H1 (cell line): ENCODE measurements at regions not wholly inside any gene's neighbourhood (a gene's known extent, or its start where the extent isn't known, plus 50 kb on each side); places are given as distances from the start of the nearest gene placed in this dataset.

Source experiments
- CTCF ChIA-PET: fragments of 300-600 bp; sonication (Branson Sonifier 250); formaldehyde crosslinking; loops from one replicate; lab custom pipeline; 2021; ENCODE audit not compliant: partially characterized antibody; lab: Charles Lee
- POLR2A ChIA-PET: fragments of 300-600 bp; sonication (Branson Sonifier 250); formaldehyde crosslinking; loops from one replicate; lab custom pipeline; 2021; ENCODE audit warnings: inconsistent platforms; ENCODE audit not compliant: partially characterized antibody; lab: Charles Lee
- DNase-seq, 2 experiments: peaks; one replicate each; pipeline versions ENCODE4 v3.0.0 to v3.0.0-alpha.2; 2010 to 2022; ENCODE audit warnings: low spot score in 2 of 2, low read depth in 1 of 2, mixed read lengths in 1 of 2
- FAIRE-seq: peaks from 2 replicates; lab custom pipeline; 2011; peaks lifted over from hg19 to GRCh38; lab: Jason Lieb, UNC
- H2AFZ ChIP-seq: 2 replicates; pipeline ENCODE4 v1.8.1; 2012; ENCODE audit warnings: low read length, inconsistent platforms
- H2AK5ac ChIP-seq: 2 replicates; pipeline ENCODE4 v1.6.1; 2013; ENCODE audit warnings: low read depth, low read length
- H2BK120ac ChIP-seq: replicated peaks from 2 replicates; pipeline ENCODE3; 2013; ENCODE audit warnings: low read depth, low read length, inconsistent platforms
- H2BK12ac ChIP-seq: 2 replicates; pipeline ENCODE4 v1.6.1; 2013; ENCODE audit warnings: low read depth, low read length
- H2BK15ac ChIP-seq: 2 replicates; pipeline ENCODE4 v1.6.1; 2013; ENCODE audit warnings: low read length
- H2BK20ac ChIP-seq: 2 replicates; pipeline ENCODE4 v1.6.1; 2013; ENCODE audit warnings: low read length
- H2BK5ac ChIP-seq: 2 replicates; pipeline ENCODE4 v1.6.1; 2013; ENCODE audit warnings: low read depth, low read length
- H3K14ac ChIP-seq: 2 replicates; pipeline ENCODE4 v1.6.1; 2013; ENCODE audit warnings: inconsistent platforms; ENCODE audit not compliant: insufficient read length
- H3K18ac ChIP-seq: 2 replicates; pipeline ENCODE4 v1.6.1; 2013; ENCODE audit warnings: low read length; ENCODE audit errors: extremely low read depth
- H3K23ac ChIP-seq: 2 replicates; pipeline ENCODE4 v1.6.1; 2013; ENCODE audit warnings: inconsistent platforms; ENCODE audit not compliant: insufficient read length
- H3K23me2 ChIP-seq: 2 replicates; pipeline ENCODE4 v1.6.1; 2013; ENCODE audit warnings: low read depth, low read length
- H3K27ac ChIP-seq: 2 replicates; pipeline ENCODE4 v1.6.1; 2011; ENCODE audit warnings: low read depth, low read length, inconsistent platforms
- H3K27me3 ChIP-seq, 4 experiments: replicated peaks in 1 of 4; 1 replicate in 1 of 4; 2 replicates in 3 of 4; pipeline versions ENCODE4 v1.6.1 to v1.8.1; 2011 to 2013; ENCODE audit warnings: low read length in 3 of 4, mild to moderate bottlenecking in 3 of 4, inconsistent platforms in 2 of 4, mixed read lengths in 2 of 4, moderate library complexity in 1 of 4; ENCODE audit not compliant: control insufficient read depth in 3 of 4, insufficient read depth in 3 of 4; ENCODE audit errors: extremely low read depth in 1 of 4
- H3K36me3 ChIP-seq, 4 experiments: 2 replicates each; pipeline versions ENCODE4 v1.6.1 to v1.8.1; 2011 to 2013; ENCODE audit warnings: mild to moderate bottlenecking in 4 of 4, low read length in 3 of 4, moderate library complexity in 2 of 4, control low read depth in 1 of 4, inconsistent platforms in 1 of 4; ENCODE audit not compliant: insufficient read depth in 4 of 4, control insufficient read depth in 2 of 4
- H3K4ac ChIP-seq: replicated peaks from 2 replicates; pipeline ENCODE3; 2013; ENCODE audit warnings: low read length, low read depth, mixed read lengths, inconsistent platforms; ENCODE audit not compliant: insufficient read length
- H3K4me1 ChIP-seq, 4 experiments: replicated peaks in 1 of 4; 1 replicate in 1 of 4; 2 replicates in 3 of 4; pipeline versions ENCODE4 v1.6.1 to v1.8.1; 2011 to 2013; ENCODE audit warnings: low read length in 3 of 4, inconsistent platforms in 2 of 4, mixed read lengths in 1 of 4; ENCODE audit not compliant: insufficient read depth in 4 of 4, control insufficient read depth in 3 of 4
- H3K4me2 ChIP-seq, 2 experiments: 2 replicates each; pipeline versions ENCODE4 v1.6.1 to v1.8.1; 2011 to 2013; ENCODE audit warnings: low read depth in 2 of 2, low read length in 2 of 2, control low read depth in 1 of 2, inconsistent platforms in 1 of 2, mild to moderate bottlenecking in 1 of 2; ENCODE audit not compliant: insufficient read depth in 1 of 2
- H3K4me3 ChIP-seq, 4 experiments: fragments of 200-600, 300-600 bp in 1 of 4; sonication (generic), shearing (Covaris generic), sonication (Bioruptor Twin) in 1 of 4; 2 replicates each; pipeline versions ENCODE4 v1.5.1 to v1.8.1; 2011 to 2016; ENCODE audit warnings: low read length in 4 of 4, low read depth in 3 of 4, control low read depth in 2 of 4, inconsistent platforms in 2 of 4, mild to moderate bottlenecking in 2 of 4, mixed read lengths in 1 of 4, moderate library complexity in 1 of 4; ENCODE audit not compliant: insufficient read depth in 2 of 4; ENCODE audit errors: extremely low read depth in 1 of 4
- H3K56ac ChIP-seq: replicated peaks from 2 replicates; pipeline ENCODE3; 2013; ENCODE audit warnings: low read depth, mild to moderate bottlenecking, mixed read lengths, low read length, inconsistent platforms; ENCODE audit not compliant: insufficient read length
- H3K79me1 ChIP-seq: 2 replicates; pipeline ENCODE4 v1.6.1; 2013; ENCODE audit warnings: low read depth, low read length, control low read depth
- H3K79me2 ChIP-seq, 2 experiments: 2 replicates each; pipeline versions ENCODE4 v1.6.1 to v1.8.1; 2012 to 2013; ENCODE audit warnings: low read length in 2 of 2, mild to moderate bottlenecking in 2 of 2, inconsistent platforms in 1 of 2; ENCODE audit not compliant: insufficient read depth in 2 of 2, control insufficient read depth in 1 of 2
- H3K9ac ChIP-seq, 4 experiments: replicated peaks in 1 of 4; 1 replicate in 1 of 4; 2 replicates in 3 of 4; pipeline versions ENCODE4 v1.6.1 to v1.8.1; 2011 to 2013; ENCODE audit warnings: low read depth in 3 of 4, low read length in 3 of 4, control low read depth in 2 of 4, mild to moderate bottlenecking in 2 of 4, moderate library complexity in 2 of 4, inconsistent platforms in 1 of 4; ENCODE audit errors: extremely low read depth in 1 of 4
- H3K9me3 ChIP-seq, 2 experiments: 2 replicates each; pipeline versions ENCODE4 v1.6.1 to v1.8.1; 2012 to 2013; ENCODE audit warnings: mild to moderate bottlenecking in 2 of 2, moderate library complexity in 2 of 2, control low read depth in 1 of 2, inconsistent platforms in 1 of 2, low read depth in 1 of 2, low read length in 1 of 2, mixed read lengths in 1 of 2; ENCODE audit not compliant: insufficient read depth in 2 of 2
- H4K20me1 ChIP-seq, 2 experiments: replicated peaks in 1 of 2; 2 replicates each; pipeline versions ENCODE3 to v1.8.1; 2011 to 2013; ENCODE audit warnings: inconsistent platforms in 2 of 2, low read length in 2 of 2, mild to moderate bottlenecking in 1 of 2; ENCODE audit not compliant: insufficient read depth in 2 of 2, control insufficient read depth in 1 of 2
- H4K5ac ChIP-seq: 2 replicates; pipeline ENCODE4 v1.6.1; 2013; ENCODE audit warnings: low read length, low read depth, mixed read lengths, inconsistent platforms; ENCODE audit not compliant: insufficient read length
- H4K8ac ChIP-seq: 2 replicates; pipeline ENCODE4 v1.8.0; 2013; ENCODE audit warnings: mild to moderate bottlenecking, moderate library complexity, low read length, inconsistent platforms; ENCODE audit not compliant: insufficient read depth; ENCODE audit errors: extremely low read depth
- H4K91ac ChIP-seq: replicated peaks from 2 replicates; pipeline ENCODE3; 2013; ENCODE audit warnings: low read length, mixed read lengths, inconsistent platforms; ENCODE audit not compliant: insufficient read length
- ATF3 ChIP-seq: IDR thresholded peaks from 2 replicates; pipeline ENCODE4 v1.6.1; 2011; ENCODE audit warnings: low read depth, mild to moderate bottlenecking, low read length; ENCODE audit not compliant: insufficient read depth
- CBX5 ChIP-seq: fragments of 300-800, 300-1000 bp; sonication (generic); IDR thresholded peaks from 2 replicates; pipeline ENCODE4 v1.7.1; 2016; ENCODE audit warnings: antibody characterized with exemption, low read length, low read depth
- CBX8 ChIP-seq: fragments of 300-800, 300-1000 bp; sonication (generic); IDR thresholded peaks from 2 replicates; pipeline ENCODE4 v1.7.1; 2016; ENCODE audit warnings: low read depth, low read length, borderline replicate concordance
- CTCF ChIP-seq, 3 experiments: IDR thresholded peaks; 1 replicate in 2 of 3; 2 replicates in 1 of 3; pipeline versions ENCODE4 v1.5.1 to v1.6.1; 2011; ENCODE audit warnings: low read length in 3 of 3, mild to moderate bottlenecking in 3 of 3, inconsistent platforms in 2 of 3, low read depth in 1 of 3, moderate library complexity in 1 of 3; ENCODE audit not compliant: insufficient read depth in 1 of 3; ENCODE audit errors: control extremely low read depth in 1 of 3
- FOSL1 ChIP-seq: IDR thresholded peaks from 2 replicates; pipeline ENCODE4 v1.6.1; 2011; ENCODE audit warnings: mild to moderate bottlenecking, low read depth, low read length, moderate library complexity; ENCODE audit not compliant: insufficient read depth
- POLR2A ChIP-seq, 2 experiments: IDR thresholded peaks; 1 replicate in 1 of 2; 2 replicates in 1 of 2; pipeline ENCODE4 v1.6.1; 2011; ENCODE audit warnings: low read depth in 2 of 2, low read length in 2 of 2, mild to moderate bottlenecking in 2 of 2; ENCODE audit errors: control extremely low read depth in 1 of 2
- RAD21 ChIP-seq, 2 experiments: IDR thresholded peaks in 1 of 2; conservative IDR thresholded peaks in 1 of 2; 2 replicates each; pipeline ENCODE4 v1.6.1; 2011; ENCODE audit warnings: low read depth in 2 of 2, low read length in 2 of 2, improper control_type of control experiment in 1 of 2, inconsistent platforms in 1 of 2, mild to moderate bottlenecking in 1 of 2, moderate library complexity in 1 of 2
- SIX5 ChIP-seq: IDR thresholded peaks from 2 replicates; pipeline ENCODE4 v1.6.1; 2011; ENCODE audit warnings: mild to moderate bottlenecking, low read depth, low read length
- WGBS, 2 experiments: shearing (Covaris generic) in 1 of 2; methylation state at CpG; one replicate each; pipeline versions ENCODE4 v1.1.6 to v1.1.7; 2013 to 2015; ENCODE audit warnings: low lambda C conversion rate in 2 of 2, mixed read lengths in 2 of 2, inconsistent platforms in 1 of 2, low coverage in 1 of 2, missing lambda C conversion rate in 1 of 2; ENCODE audit not compliant: insufficient replicate concordance in 2 of 2, insufficient coverage in 1 of 2, insufficient read length in 1 of 2; ENCODE audit errors: extremely low coverage in 1 of 2, missing lambda C conversion rate in 1 of 2; 5-methylcytosine and 5-hydroxymethylcytosine counted together

- Histone ChIP-seq H3K23me2 (peaks cover 9% of the 10 kb centered on the region; the same call in 1 of the 2 replicates), H2AK5ac (no peak overlapping the region), H2BK12ac (no peak overlapping the region; the same call in 1 of the 2 replicates), H2BK5ac (no peak overlapping the region), H4K20me1 (no peaks in the 10 kb centered on the region), H3K56ac (no peak overlapping the region), H3K27me3 (no peaks in the 10 kb centered on the region), H4K91ac (no peak overlapping the region), H3K4me1 (peaks cover 3 to 11% (median 4%) of the 10 kb centered on the region in 4 experiments), H3K9ac (no peak overlapping the region), H4K8ac (no peak overlapping the region), H2BK20ac (no peak overlapping the region), H3K4me2 (no peak overlapping the region), H3K18ac (no peak overlapping the region; the same call in none of the 2 replicates), H3K79me1 (no peaks in the 10 kb centered on the region), H4K5ac (no peak overlapping the region), H2BK120ac (no peak overlapping the region), H3K4ac (no peak overlapping the region), H3K23ac (no peak overlapping the region), H3K9me3 (no peaks in the 10 kb centered on the region), H3K14ac (no peak overlapping the region), H3K27ac (no peak overlapping the region), H3K36me3 (no peaks in the 10 kb centered on the region), H2BK15ac (no peak overlapping the region), H3K79me2 (no peaks in the 10 kb centered on the region), H3K4me3 (no peak overlapping the region), H2AFZ (no peak overlapping the region)
- 81% methylated on average over 16 of the region's 19 CpGs; no CpG with 5 or more reads in 1 of the 2 experiments for WGBS, 2 experiments
- DNase-seq: no peak
- CTCF ChIA-PET: interaction anchor here (0.7 to 4.4 kb wide), 12 partner anchors 10 to 340 kb away, joined by 3 to 18 read pairs (median 3); partner anchors contain the start of gene CEBPB
- TF ChIP-seq CBX5 (no peak), POLR2A (IDR thresholded peaks at IDR 0.05; ENCODE audit: control extremely low read depth in 1 of 2, low read depth in 2 of 2, low read length in 2 of 2) (no peak), CTCF (IDR thresholded peaks at IDR 0.05; ENCODE audit: control extremely low read depth in 1 of 3, insufficient read depth in 1 of 3, low read depth in 1 of 3, low read length in 3 of 3) (no peak), ATF3 (no peak), RAD21 (IDR thresholded peaks at IDR 0.05 in 1 of 2, conservative IDR thresholded peaks at IDR 0.05 in 1 of 2; ENCODE audit: low read depth in 2 of 2, low read length in 2 of 2) (no peak), SIX5 (no peak), CBX8 (no peak), FOSL1 (no peak)
- POLR2A ChIA-PET: interaction anchor here (1.1 to 1.9 kb wide), 3 partner anchors 262 to 267 kb away, joined by 3 to 4 read pairs (median 3); no protein-coding TSS in a partner anchor
- no peak for FAIRE-seq
Observed at GRCh38 chr20:50455656-50456451, 54.3 kb upstream of the PTPN1 start.
